HuH-7 (cell line): ENCODE measurements at regions not wholly inside any gene's neighbourhood (a gene's known extent, or its start where the extent isn't known, plus 50 kb on each side); places are given as distances from the start of the nearest gene placed in this dataset.
"Not testable (repeated sequence)": the region's sequence is repeated elsewhere in the genome, so short reads cannot be mapped to it uniquely, and the experiment has no call there.

Experiments used
- DNase-seq: peaks from one replicate; pipeline ENCODE4 v3.0.0; 2011; ENCODE audit warnings: low spot score

DNA sequence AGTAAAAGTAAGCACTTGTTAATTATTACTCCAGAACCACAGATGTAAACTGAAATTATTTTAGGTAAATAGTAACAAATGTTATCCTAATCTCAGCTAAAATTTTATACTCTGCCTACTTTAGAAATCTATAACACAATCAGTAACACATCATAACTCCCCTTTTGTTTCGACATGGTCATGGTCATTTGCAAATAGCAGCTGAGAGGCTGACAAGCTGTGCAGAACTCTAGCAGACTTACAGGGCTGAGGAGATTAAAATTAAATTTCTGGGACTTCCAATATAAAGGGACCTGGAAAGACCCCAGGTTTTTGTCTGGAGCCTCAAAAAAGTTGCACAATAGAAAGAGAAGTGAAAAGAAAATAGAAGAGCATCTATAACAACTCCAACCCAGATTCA lies 88.8 kb downstream of the PRL start:
- no peak for DNase-seq

DNA sequence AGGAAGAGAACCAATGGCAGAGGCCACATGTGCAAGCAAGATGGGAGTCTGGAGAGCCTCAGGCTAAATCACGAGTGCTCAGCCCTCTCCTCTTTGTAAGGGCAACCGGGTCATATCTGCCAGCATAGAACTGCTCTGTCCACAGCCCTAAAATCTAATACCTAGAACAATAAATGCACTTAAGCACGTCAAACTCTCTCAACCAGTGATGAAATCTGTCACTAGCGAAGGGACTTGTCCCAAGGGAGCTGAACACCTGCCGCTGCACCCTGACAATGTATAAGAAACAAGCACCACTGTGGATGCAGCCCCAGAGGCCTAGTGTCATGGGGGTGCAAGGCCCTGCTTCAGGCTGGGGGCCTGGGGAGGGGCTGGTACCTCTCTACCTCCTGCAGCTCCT lies 82.5 kb downstream of the PRL start:
- no peak for DNase-seq

DNA sequence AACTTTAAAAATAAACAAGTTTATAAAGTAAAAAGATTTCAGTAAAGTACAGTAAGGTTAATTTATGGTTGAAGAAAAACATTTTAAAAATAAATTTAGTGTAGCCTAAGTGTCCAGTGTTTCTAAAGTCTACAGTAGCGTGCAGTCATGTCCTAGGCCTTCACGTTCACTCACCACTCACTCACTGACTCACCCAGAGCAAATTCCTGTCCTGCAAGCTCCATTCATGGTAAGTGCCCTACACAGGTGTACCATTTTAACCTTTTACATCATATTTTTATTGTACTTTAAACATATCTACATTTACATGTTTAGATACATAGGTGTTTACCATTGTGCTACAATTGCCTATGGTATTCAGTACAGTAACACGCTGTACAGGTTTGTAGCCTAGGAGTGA lies 81.4 kb downstream of the PRL start:
- DNase-seq = not testable (repeated sequence)

DNA sequence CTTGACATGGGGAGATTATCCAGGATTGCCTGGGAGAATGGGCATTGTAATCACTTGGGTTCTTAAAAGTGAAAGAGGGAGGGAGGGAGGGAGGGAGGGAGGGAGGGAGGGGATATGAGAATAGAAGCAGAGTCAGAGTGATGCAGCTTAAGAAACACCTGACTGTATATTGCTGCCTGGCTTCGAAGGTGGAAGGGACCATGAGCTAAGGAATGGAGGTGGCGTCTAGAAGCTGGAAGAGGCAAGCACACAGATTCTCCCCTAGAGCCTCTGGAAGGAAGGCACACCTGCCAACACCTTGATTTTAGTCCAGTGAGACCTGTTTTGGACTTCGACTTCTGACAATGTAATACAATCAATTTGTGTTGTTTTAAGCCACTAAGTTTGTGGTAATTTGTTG lies 78.4 kb downstream of the PRL start:
- DNase-seq = no peak

DNA sequence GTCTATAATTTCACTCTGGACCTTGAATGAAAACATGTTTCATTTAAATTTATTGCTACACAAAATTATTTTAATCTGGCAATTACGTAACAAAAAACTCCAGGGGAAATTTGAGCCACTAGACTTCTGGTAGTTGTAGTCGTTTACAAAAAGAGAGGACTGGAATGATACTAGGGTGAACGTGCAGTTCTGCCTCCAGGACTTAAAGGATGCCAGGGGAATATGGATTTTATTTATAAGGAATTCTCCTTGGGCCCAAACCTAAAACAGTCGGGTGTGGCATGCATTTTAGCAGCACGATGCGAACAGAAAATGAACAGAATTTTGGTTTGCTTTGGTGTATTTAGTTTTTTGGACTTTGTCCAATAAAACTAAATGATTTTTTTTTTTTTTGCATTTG lies 76.9 kb downstream of the PRL start:
- no peak for DNase-seq

DNA sequence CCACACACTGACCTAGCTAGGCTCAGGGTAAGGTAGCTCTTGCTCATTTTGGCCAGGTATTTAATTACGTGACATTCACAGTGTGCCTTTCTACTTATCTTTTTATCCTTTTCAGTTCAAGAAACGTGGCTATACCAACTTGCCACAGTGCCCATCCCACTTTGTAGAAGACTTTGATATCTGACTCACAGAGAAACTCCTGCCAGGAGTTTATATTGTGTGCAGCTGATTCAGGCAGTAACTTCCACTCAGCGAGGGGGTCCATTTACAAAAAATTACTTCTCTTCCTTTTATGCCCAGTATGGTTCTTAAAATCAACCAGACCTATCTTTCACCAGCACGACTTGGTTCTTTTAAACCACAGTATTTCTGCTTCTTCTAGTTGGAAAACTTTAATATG lies 75.6 kb downstream of the PRL start:
- no peak for DNase-seq

DNA sequence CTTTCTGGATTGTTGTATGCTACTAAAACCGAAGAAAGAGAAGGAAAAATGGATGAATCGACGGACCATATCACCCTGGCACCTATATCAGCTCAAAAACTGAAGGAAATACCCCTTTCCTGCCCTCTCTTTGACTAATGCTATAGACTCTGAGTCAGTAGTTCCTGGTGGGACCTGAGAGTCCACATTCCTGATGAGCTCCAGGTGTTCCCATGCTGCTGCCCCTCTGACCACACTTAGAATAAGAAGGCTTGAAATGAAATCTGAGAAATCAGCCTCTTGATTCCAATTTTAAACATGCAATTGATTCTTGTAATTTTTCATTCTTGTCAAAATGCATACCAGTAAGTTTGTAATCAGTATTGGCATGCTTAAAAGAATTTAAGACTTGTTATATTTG lies 75.2 kb downstream of the PRL start:
- DNase-seq = no peak

DNA sequence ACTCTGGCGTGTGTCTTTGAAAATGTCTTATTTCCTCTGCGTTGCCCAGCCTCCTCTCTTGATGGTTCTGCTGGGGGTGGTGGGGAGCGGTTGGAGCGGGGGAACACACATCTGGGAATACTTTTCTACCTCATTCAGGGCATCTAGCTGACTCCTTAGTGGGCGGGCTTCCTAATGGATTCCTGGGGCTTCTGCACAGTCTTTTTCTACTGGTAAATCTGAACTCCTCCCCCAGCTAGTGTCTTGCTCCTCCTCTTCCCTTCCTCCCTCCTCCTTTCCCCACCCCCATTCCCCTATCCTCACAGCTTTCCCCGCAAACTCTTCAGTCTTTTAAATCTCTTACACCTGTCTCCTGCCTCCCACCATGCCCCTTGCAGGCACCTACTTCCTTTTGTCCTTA lies 74.4 kb downstream of the PRL start:
- DNase-seq = no peak

DNA sequence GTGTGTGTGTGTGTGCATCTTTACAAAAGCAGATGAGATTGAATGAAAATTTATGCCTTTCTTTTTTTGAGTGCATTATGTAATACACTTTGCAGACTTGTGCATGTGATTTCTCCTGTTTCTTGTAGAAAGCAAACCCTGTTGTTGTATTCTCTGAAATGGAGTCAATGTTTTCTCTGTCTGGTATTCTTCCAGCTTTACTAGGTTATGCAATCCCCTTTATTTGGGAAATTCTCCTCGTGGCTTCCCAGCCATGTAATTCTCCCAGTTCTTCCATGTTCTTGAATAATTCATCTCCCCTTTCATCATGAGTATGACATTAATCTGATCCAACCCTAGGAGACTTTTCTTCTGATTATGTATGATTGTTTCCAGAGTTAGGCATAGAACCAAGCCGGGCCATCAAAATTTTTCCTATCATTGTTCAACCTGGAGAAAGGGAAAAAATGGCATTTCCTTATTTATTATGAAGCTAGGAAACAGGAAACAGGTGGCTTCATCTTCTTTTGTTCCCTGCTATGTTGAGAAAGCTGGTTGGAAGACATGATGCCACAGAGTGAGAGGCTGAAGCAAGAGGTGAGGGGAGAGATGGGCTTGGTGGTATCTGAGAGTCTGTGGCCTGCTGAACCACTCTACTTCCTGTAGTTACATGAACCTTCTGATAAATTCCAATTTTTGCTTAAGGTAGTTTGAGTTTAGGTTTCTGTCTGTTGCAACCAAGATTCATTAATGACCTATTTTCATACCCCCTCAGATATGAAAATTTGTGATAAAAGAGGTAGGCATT lies 68.8 kb downstream of the PRL start:
- no peak for DNase-seq

DNA sequence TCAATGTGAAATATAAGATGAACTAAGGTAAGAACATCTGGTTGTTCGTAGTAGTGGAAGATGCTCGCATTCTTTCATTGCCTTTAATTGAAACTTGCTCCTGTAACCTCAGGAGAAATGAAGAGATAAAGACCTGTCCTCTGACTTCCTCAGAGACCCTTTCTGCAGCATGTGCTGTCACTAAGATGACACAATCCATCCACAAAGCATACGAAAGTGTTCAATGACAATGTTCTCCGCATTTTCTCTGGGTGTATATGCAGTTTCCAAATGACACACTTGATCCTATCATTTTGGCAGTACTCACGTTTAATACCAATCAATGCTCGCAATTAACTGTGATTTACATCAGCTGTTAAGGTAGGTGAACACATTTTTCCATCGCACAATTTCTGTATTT lies 65.8 kb downstream of the PRL start:
- DNase-seq = no peak

DNA sequence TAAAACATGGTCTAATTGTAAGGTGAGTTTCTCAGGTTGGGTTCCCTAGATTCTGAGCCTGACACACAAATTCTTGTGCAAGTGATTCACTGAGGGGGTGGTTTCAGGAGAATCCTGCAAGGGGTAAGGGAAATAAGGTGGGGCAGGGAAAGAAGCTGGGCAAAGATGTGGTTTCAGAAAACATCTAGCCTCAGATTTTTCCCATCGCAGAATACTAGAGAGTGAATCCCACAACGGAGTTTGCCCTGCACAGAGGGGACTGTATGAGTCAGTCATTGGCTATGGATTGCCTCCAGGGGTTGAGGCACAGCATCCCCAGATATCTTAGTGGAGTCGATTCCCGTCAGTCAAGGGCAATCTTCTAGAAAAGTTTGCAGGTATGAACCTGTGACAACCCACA lies 65.2 kb downstream of the PRL start:
- DNase-seq = no peak

DNA sequence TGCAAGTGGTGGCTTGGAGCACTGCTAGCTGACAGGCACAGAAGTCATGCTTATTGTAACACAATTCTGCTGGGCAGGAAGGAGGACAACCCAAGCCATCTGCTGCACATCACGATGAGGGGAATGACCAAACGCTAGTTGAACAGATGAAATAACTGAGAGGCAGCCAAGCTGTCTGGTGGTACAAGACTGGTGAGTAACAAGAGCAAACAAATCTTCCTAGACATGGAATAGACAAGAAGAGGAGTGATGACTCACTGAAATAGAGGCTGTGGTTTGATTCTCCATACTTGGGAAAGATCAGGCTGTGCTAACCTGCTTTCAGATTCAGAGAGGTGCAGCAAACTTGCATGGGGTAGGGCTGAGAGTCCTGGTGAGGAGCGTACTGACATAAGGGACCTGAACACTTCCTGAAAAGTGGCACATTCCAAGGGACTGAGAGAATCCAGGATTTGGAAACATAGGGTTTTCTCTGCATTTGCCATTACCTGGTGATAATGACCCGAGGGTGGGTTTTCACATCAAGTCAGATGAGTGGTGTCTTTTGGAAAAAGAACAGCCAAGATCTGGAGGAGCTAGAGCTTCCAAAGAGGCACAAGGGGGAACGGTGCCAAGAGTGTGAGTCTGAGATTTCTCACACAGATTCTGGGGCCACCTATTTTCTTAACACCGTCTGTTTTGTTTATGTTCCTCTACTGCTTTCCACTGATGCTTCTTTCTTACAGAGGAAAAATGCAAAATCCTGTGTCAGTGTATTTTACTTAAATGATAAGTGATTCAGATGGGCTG lies 60.0 kb downstream of the PRL start:
- DNase-seq = no peak
